Endothelial cell of umbilical vein (primary cell): ENCODE measurements at regions not wholly inside any gene's neighbourhood (a gene's known extent, or its start where the extent isn't known, plus 50 kb on each side); places are given as distances from the start of the nearest gene placed in this dataset.

Experiments
- BruUV-seq: library from RNA; stranded (reverse); fragments of 400-500 nt; replicated peaks from 2 replicates; lab custom pipeline; 2021; lab: Mats Ljungman, UMichigan
- CTCF ChIA-PET: fragments of 300-600, 350-600 bp; sonication (Branson Sonifier 250); formaldehyde crosslinking; loops from one replicate; lab custom pipeline; 2021; ENCODE audit warnings: antibody characterized with exemption, inconsistent platforms; lab: Charles Lee
- POLR2A ChIA-PET: fragments of 300-600, 350-600 bp; sonication (Branson Sonifier 250); formaldehyde crosslinking; loops from one replicate; lab custom pipeline; 2021; ENCODE audit warnings: antibody characterized with exemption, inconsistent platforms; lab: Charles Lee
- DNase-seq: peaks from one replicate; pipeline ENCODE4 v3.0.0-alpha.2; 2011; ENCODE audit warnings: low read depth, low spot score
- FAIRE-seq: peaks from 2 replicates; lab custom pipeline; 2011; peaks lifted over from hg19 to GRCh38; lab: Jason Lieb, UNC
- H2AFZ ChIP-seq: 2 replicates; pipeline ENCODE4 v1.6.0; 2012; ENCODE audit warnings: low read depth, low read length, control low read depth, inconsistent platforms
- H3K27ac ChIP-seq: 2 replicates; pipeline ENCODE4 v1.5.1; 2011; ENCODE audit warnings: low read depth, mild to moderate bottlenecking, control low read depth, low read length, moderate library complexity; ENCODE audit not compliant: insufficient read depth
- H3K27me3 ChIP-seq, 2 experiments: 2 replicates each; pipeline versions ENCODE4 v1.6.0 to v1.6.1; 2011; ENCODE audit warnings: low read length in 2 of 2, mixed read lengths in 1 of 2; ENCODE audit not compliant: control insufficient read depth in 2 of 2, insufficient read depth in 2 of 2
- H3K36me3 ChIP-seq, 2 experiments: 2 replicates in 1 of 2; 3 replicates in 1 of 2; pipeline ENCODE4 v1.5.1; 2011; ENCODE audit warnings: low read length in 2 of 2, mild to moderate bottlenecking in 1 of 2, moderate library complexity in 1 of 2; ENCODE audit not compliant: control insufficient read depth in 2 of 2, insufficient read depth in 2 of 2; ENCODE audit errors: extremely low read depth in 1 of 2
- H3K4me1 ChIP-seq: 3 replicates; pipeline ENCODE4 v1.5.1; 2011; ENCODE audit warnings: mild to moderate bottlenecking, low read length; ENCODE audit not compliant: control insufficient read depth, insufficient read depth; ENCODE audit errors: extremely low read depth
- H3K4me2 ChIP-seq: 2 replicates; pipeline ENCODE4 v1.6.1; 2011; ENCODE audit warnings: low read length, control low read depth, mixed read lengths; ENCODE audit not compliant: insufficient read depth
- H3K4me3 ChIP-seq, 3 experiments: fragments of 200-600 bp in 1 of 3; sonication (generic), shearing (Covaris generic) in 1 of 3; replicated peaks in 1 of 3; 2 replicates each; pipeline ENCODE4 v1.5.1; 2011 to 2016; ENCODE audit warnings: control low read depth in 3 of 3, low read length in 3 of 3, mild to moderate bottlenecking in 2 of 3, inconsistent platforms in 1 of 3, low read depth in 1 of 3, moderate library complexity in 1 of 3; ENCODE audit not compliant: insufficient read depth in 1 of 3
- H3K79me2 ChIP-seq: 2 replicates; pipeline ENCODE4 v1.6.0; 2012; ENCODE audit warnings: low read length, inconsistent platforms; ENCODE audit not compliant: control insufficient read depth, insufficient read depth
- H3K9ac ChIP-seq: replicated peaks from 2 replicates; pipeline ENCODE3; 2011; ENCODE audit warnings: low read length, control low read depth; ENCODE audit not compliant: insufficient read depth; ENCODE audit errors: extremely low read depth
- H3K9me1 ChIP-seq: replicated peaks from 3 replicates; pipeline ENCODE4 v1.6.0; 2011; ENCODE audit warnings: mild to moderate bottlenecking, low read length; ENCODE audit not compliant: control insufficient read depth, insufficient read depth; ENCODE audit errors: extremely low read depth
- H3K9me3 ChIP-seq: replicated peaks from 2 replicates; pipeline ENCODE4 v1.5.1; 2012; ENCODE audit warnings: low read length, inconsistent platforms; ENCODE audit not compliant: control insufficient read depth, insufficient read depth
- H4K20me1 ChIP-seq: replicated peaks from 2 replicates; pipeline ENCODE3; 2011; ENCODE audit warnings: mild to moderate bottlenecking, low read length; ENCODE audit not compliant: control insufficient read depth, insufficient read depth; ENCODE audit errors: extremely low read depth
- EZH2 ChIP-seq: IDR thresholded peaks from 2 replicates; pipeline ENCODE4 v1.6.1; 2012; ENCODE audit warnings: borderline replicate concordance, low read depth, mild to moderate bottlenecking, moderate library complexity, low read length, inconsistent platforms; ENCODE audit not compliant: severe bottlenecking
- FOS ChIP-seq: IDR thresholded peaks from 2 replicates; pipeline ENCODE4 v1.6.1; 2011; ENCODE audit warnings: mild to moderate bottlenecking, low read length, moderate library complexity, borderline replicate concordance; ENCODE audit not compliant: insufficient read depth
- GATA2 ChIP-seq: IDR thresholded peaks from 2 replicates; pipeline ENCODE4 v1.7.0; 2011; ENCODE audit warnings: low read depth, mild to moderate bottlenecking, moderate library complexity, mixed read lengths, low read length; ENCODE audit not compliant: insufficient read length, insufficient read depth
- JUN ChIP-seq: IDR thresholded peaks from 2 replicates; pipeline ENCODE4 v1.6.1; 2011; ENCODE audit warnings: borderline replicate concordance, low read depth; ENCODE audit not compliant: insufficient read length, insufficient read depth
- MAX ChIP-seq: IDR thresholded peaks from 2 replicates; pipeline ENCODE4 v1.6.1; 2011; ENCODE audit not compliant: insufficient read depth, insufficient read length
- MYC ChIP-seq: IDR thresholded peaks from one replicate; pipeline ENCODE4 v1.6.1; 2011; ENCODE audit warnings: mild to moderate bottlenecking, low read depth, low read length
- POLR2A ChIP-seq: IDR thresholded peaks from 2 replicates; pipeline ENCODE4 v1.6.1; 2012; ENCODE audit warnings: low read depth, mild to moderate bottlenecking, control low read depth, low read length
- POLR2AphosphoS5 ChIP-seq: IDR thresholded peaks from 2 replicates; pipeline ENCODE4 v1.6.1; 2012; ENCODE audit warnings: low read depth, mild to moderate bottlenecking, control low read depth, low read length, moderate library complexity; ENCODE audit not compliant: insufficient read depth
- dilution Hi-C: fragments of 300-500 bp; cut with MboI; formaldehyde crosslinking; loops from one replicate; pipeline ENCODE4 v1.15.0; 2019; ENCODE audit warnings: low sequenced_read_pairs; ENCODE audit not compliant: extremely low pct_ligation_motif_present
- intact Hi-C: fragments of 100-400 bp; cut with micrococcal nuclease; formaldehyde crosslinking; loops from one replicate; pipeline ENCODE4 v1.10.0; 2022
- TF ChIP-seq, protein P1 (sequence below), 2 donors: IDR thresholded peaks; 1 replicate in 1 of 2; 2 replicates in 1 of 2; pipeline ENCODE4 v1.5.1; 2011; ENCODE audit warnings: low read length in 2 of 2, mild to moderate bottlenecking in 2 of 2, moderate library complexity in 2 of 2, control low read depth in 1 of 2, inconsistent platforms in 1 of 2, low read depth in 1 of 2; ENCODE audit not compliant: insufficient read depth in 1 of 2; ENCODE audit errors: extremely low read depth in 1 of 2

DNA sequence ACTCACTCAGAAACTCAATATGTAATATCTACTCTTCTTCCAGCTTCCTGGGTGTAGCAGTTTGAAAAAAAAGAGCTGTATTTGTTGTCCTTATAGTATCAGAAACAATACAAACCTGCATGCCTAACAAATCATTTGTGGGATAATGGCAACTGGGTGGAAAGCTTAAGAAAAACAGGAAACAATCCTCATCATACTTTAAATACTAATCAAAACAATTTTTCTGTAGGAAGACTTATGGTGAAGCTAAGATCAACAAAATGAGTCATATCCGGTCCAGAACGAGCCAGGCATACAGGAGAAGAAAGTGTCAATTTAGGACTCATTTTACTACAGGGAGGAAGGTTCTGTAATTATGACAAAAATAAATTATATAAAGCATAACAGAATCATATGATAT lies 181.8 kb upstream of the ADGRL4 start:
- Histone ChIP-seq H3K79me2 (no peaks in the 10 kb centered on the region), H3K4me1 (peaks cover 39% of the 10 kb centered on the region), H3K27ac (peak overlapping the region; percentile 51), H3K9ac (no peak overlapping the region), H3K36me3 (no peaks in the 10 kb centered on the region), H3K9me1 (no peaks in the 10 kb centered on the region), H3K27me3 (no peaks in the 10 kb centered on the region), H3K4me3 (peak overlapping the region in 2 of 3 experiments; percentile 15 to 26), H3K4me2 (peak overlapping the region; percentile 74), H2AFZ (no peak overlapping the region), H3K9me3 (no peaks in the 10 kb centered on the region), H4K20me1 (no peaks in the 10 kb centered on the region)
- CTCF ChIA-PET = interaction anchor here (0.7 to 1.7 kb wide), 8 partner anchors 8 to 349 kb away, joined by 3 to 9 read pairs (median 4); no protein-coding TSS in a partner anchor
- FAIRE-seq = peak; percentile 38
- POLR2A ChIA-PET = no interaction called here
- intact Hi-C loops = loop anchor here (1.0 to 2.0 kb wide), 4 partner anchors 27 to 182 kb away; partner anchors contain the start of gene ADGRL4
- TF ChIP-seq MAX (no peak), MYC (no peak), POLR2A (no peak), POLR2AphosphoS5 (peak; percentile 46), EZH2 (no peak), FOS (peak; percentile 80), GATA2 (no peak), JUN (peak; percentile 94)
- TF ChIP-seq, protein P1, sequence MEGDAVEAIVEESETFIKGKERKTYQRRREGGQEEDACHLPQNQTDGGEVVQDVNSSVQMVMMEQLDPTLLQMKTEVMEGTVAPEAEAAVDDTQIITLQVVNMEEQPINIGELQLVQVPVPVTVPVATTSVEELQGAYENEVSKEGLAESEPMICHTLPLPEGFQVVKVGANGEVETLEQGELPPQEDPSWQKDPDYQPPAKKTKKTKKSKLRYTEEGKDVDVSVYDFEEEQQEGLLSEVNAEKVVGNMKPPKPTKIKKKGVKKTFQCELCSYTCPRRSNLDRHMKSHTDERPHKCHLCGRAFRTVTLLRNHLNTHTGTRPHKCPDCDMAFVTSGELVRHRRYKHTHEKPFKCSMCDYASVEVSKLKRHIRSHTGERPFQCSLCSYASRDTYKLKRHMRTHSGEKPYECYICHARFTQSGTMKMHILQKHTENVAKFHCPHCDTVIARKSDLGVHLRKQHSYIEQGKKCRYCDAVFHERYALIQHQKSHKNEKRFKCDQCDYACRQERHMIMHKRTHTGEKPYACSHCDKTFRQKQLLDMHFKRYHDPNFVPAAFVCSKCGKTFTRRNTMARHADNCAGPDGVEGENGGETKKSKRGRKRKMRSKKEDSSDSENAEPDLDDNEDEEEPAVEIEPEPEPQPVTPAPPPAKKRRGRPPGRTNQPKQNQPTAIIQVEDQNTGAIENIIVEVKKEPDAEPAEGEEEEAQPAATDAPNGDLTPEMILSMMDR (IDR thresholded peaks at IDR 0.05; ENCODE audit: extremely low read depth in 1 of 2, insufficient read depth in 1 of 2, low read depth in 1 of 2, low read length in 2 of 2) = no peak
- no TSS peak for BruUV-seq
- peak; percentile 90 for DNase-seq
- dilution Hi-C loops = no loop called here
